Karpas-422 (cell line): ENCODE measurements at regions not wholly inside any gene's neighbourhood (a gene's known extent, or its start where the extent isn't known, plus 50 kb on each side); places are given as distances from the start of the nearest gene placed in this dataset.

ENCODE experiments used
- DNase-seq: peaks from one replicate; pipeline ENCODE4 v3.0.0-alpha.2; 2015
- H2AFZ ChIP-seq: fragments of 200-600 bp; sonication (generic); 2 replicates; pipeline ENCODE4 v1.6.1; 2014; ENCODE audit warnings: antibody characterized with exemption, low read length, mixed read lengths
- H3K27ac ChIP-seq: fragments of 200-600 bp; sonication (generic); 2 replicates; pipeline ENCODE4 v1.5.1; 2014; ENCODE audit warnings: mild to moderate bottlenecking, low read length, moderate library complexity
- H3K27me3 ChIP-seq: fragments of 200-600 bp; sonication (generic); 2 replicates; pipeline ENCODE4 v1.6.1; 2014; ENCODE audit warnings: low read length, mixed read lengths
- H3K36me3 ChIP-seq: fragments of 200-600 bp; sonication (generic); 2 replicates; pipeline ENCODE4 v1.6.1; 2014; ENCODE audit warnings: low read length, mixed read lengths; ENCODE audit not compliant: insufficient read depth
- H3K4me1 ChIP-seq: fragments of 200-600 bp; sonication (generic); 2 replicates; pipeline ENCODE4 v1.6.1; 2014; ENCODE audit warnings: mild to moderate bottlenecking, low read length, mixed read lengths
- H3K4me2 ChIP-seq: fragments of 200-600 bp; sonication (generic); 2 replicates; pipeline ENCODE4 v1.6.1; 2014; ENCODE audit warnings: low read length, low read depth, mild to moderate bottlenecking; ENCODE audit not compliant: poor library complexity, severe bottlenecking
- H3K4me3 ChIP-seq: fragments of 200-600 bp; sonication (generic); 2 replicates; pipeline ENCODE4 v1.5.1; 2014; ENCODE audit warnings: mild to moderate bottlenecking, antibody characterized with exemption, low read length, mixed read lengths
- H3K79me2 ChIP-seq: fragments of 200-600 bp; sonication (generic); 2 replicates; pipeline ENCODE4 v1.6.1; 2014; ENCODE audit warnings: mild to moderate bottlenecking, low read length, mixed read lengths
- H3K9ac ChIP-seq: fragments of 200-600 bp; sonication (generic); 2 replicates; pipeline ENCODE4 v1.6.0; 2014; ENCODE audit warnings: low read length
- H3K9me2 ChIP-seq: fragments of 200-600 bp; sonication (generic), shearing (Covaris generic); replicated peaks from 2 replicates; pipeline ENCODE4 v1.6.0; 2014; ENCODE audit warnings: mild to moderate bottlenecking, low read length, moderate library complexity; ENCODE audit not compliant: insufficient read depth
- H3K9me3 ChIP-seq: fragments of 300-700, 200-600 bp; sonication (generic); 2 replicates; pipeline ENCODE4 v1.6.1; 2014; ENCODE audit warnings: low read length, mixed read lengths
- H4K20me1 ChIP-seq: fragments of 200-600 bp; sonication (generic); 2 replicates; pipeline ENCODE4 v1.6.1; 2014; ENCODE audit warnings: mild to moderate bottlenecking, antibody characterized with exemption, low read length, low read depth; ENCODE audit not compliant: insufficient read depth

- Histone ChIP-seq H3K9me2 (no peaks in the 10 kb centered on the region), H4K20me1 (no peaks in the 10 kb centered on the region), H3K27ac (no peak overlapping the region), H3K9ac (no peak overlapping the region), H3K79me2 (no peaks in the 10 kb centered on the region), H3K4me2 (no peak overlapping the region), H2AFZ (no peak overlapping the region), H3K9me3 (no peaks in the 10 kb centered on the region), H3K4me1 (no peaks in the 10 kb centered on the region), H3K36me3 (no peaks in the 10 kb centered on the region), H3K4me3 (no peak overlapping the region), H3K27me3 (no peaks in the 10 kb centered on the region)
- DNase-seq, result no peak
These were observed 232.2 kb downstream of the C12orf50 start for GRCh38 chr12:87796961-87797516.

GRCh38 chr12:87795555-87795954 is 233.6 kb downstream of the C12orf50 start:
- Histone ChIP-seq H3K9me2 (no peaks in the 10 kb centered on the region), H3K4me3 (no peak overlapping the region), H3K9me3 (no peaks in the 10 kb centered on the region), H3K79me2 (no peaks in the 10 kb centered on the region), H3K9ac (no peak overlapping the region), H2AFZ (no peak overlapping the region), H3K36me3 (no peaks in the 10 kb centered on the region), H4K20me1 (no peaks in the 10 kb centered on the region), H3K27ac (no peak overlapping the region), H3K27me3 (no peaks in the 10 kb centered on the region), H3K4me2 (no peak overlapping the region), H3K4me1 (no peaks in the 10 kb centered on the region)
- DNase-seq, result no peak

- Histone ChIP-seq H3K4me1 (no peaks in the 10 kb centered on the region), H3K27ac (no peak overlapping the region), H3K9ac (no peak overlapping the region), H3K27me3 (no peaks in the 10 kb centered on the region), H4K20me1 (no peaks in the 10 kb centered on the region), H2AFZ (no peak overlapping the region), H3K4me2 (no peak overlapping the region), H3K79me2 (no peaks in the 10 kb centered on the region), H3K36me3 (no peaks in the 10 kb centered on the region), H3K9me3 (no peaks in the 10 kb centered on the region), H3K4me3 (no peak overlapping the region), H3K9me2 (no peaks in the 10 kb centered on the region)
- DNase-seq, result no peak
These were observed 234.3 kb downstream of the C12orf50 start for GRCh38 chr12:87794854-87795253.

GRCh38 chr12:87793131-87793530 is 236.1 kb downstream of the C12orf50 start:
- Histone ChIP-seq H3K4me1 (no peaks in the 10 kb centered on the region), H3K79me2 (no peaks in the 10 kb centered on the region), H3K9me3 (no peaks in the 10 kb centered on the region), H3K27ac (no peak overlapping the region), H3K9ac (no peak overlapping the region), H3K36me3 (no peaks in the 10 kb centered on the region), H3K4me3 (no peak overlapping the region), H2AFZ (no peak overlapping the region), H3K27me3 (no peaks in the 10 kb centered on the region), H3K9me2 (no peaks in the 10 kb centered on the region), H3K4me2 (no peak overlapping the region), H4K20me1 (no peaks in the 10 kb centered on the region)
- DNase-seq, result no peak

- Histone ChIP-seq H3K36me3 (no peaks in the 10 kb centered on the region), H3K9me3 (no peaks in the 10 kb centered on the region), H3K27ac (no peak overlapping the region), H3K79me2 (no peaks in the 10 kb centered on the region), H3K27me3 (no peaks in the 10 kb centered on the region), H3K9ac (no peak overlapping the region), H4K20me1 (no peaks in the 10 kb centered on the region), H3K9me2 (no peaks in the 10 kb centered on the region), H3K4me2 (no peak overlapping the region), H3K4me1 (no peaks in the 10 kb centered on the region), H2AFZ (no peak overlapping the region), H3K4me3 (no peak overlapping the region)
- no peak for DNase-seq
These were observed 244.9 kb downstream of the C12orf50 start for GRCh38 chr12:87784350-87784749.

GRCh38 chr12:87783467-87783866 is 245.7 kb downstream of the C12orf50 start:
- Histone ChIP-seq H3K9me3 (no peaks in the 10 kb centered on the region), H3K79me2 (no peaks in the 10 kb centered on the region), H3K4me1 (no peaks in the 10 kb centered on the region), H3K27me3 (no peaks in the 10 kb centered on the region), H3K9me2 (no peaks in the 10 kb centered on the region), H3K27ac (no peak overlapping the region), H4K20me1 (no peaks in the 10 kb centered on the region), H3K4me3 (no peak overlapping the region), H3K9ac (no peak overlapping the region), H3K36me3 (no peaks in the 10 kb centered on the region), H3K4me2 (no peak overlapping the region), H2AFZ (no peak overlapping the region)
- no peak for DNase-seq

- H3K9me3 ChIP-seq, result no peaks in the 10 kb centered on the region
- no peaks in the 10 kb centered on the region for H3K9me2 ChIP-seq
- no peak for DNase-seq
- H3K27me3 ChIP-seq, result no peaks in the 10 kb centered on the region
- H3K4me1 ChIP-seq, result no peaks in the 10 kb centered on the region
- H4K20me1 ChIP-seq, result no peaks in the 10 kb centered on the region
- no peak overlapping the region for H3K4me3 ChIP-seq
- H2AFZ ChIP-seq, result no peak overlapping the region
- H3K4me2 ChIP-seq, result no peak overlapping the region
- H3K79me2 ChIP-seq, result no peaks in the 10 kb centered on the region
- no peak overlapping the region for H3K27ac ChIP-seq
- H3K36me3 ChIP-seq, result no peaks in the 10 kb centered on the region
- no peak overlapping the region for H3K9ac ChIP-seq
These were observed 246.4 kb downstream of the C12orf50 start for GRCh38 chr12:87782838-87783237.

- H3K27ac ChIP-seq, result no peak overlapping the region
- H4K20me1 ChIP-seq, result no peaks in the 10 kb centered on the region
- H3K9ac ChIP-seq, result no peak overlapping the region
- H3K9me3 ChIP-seq, result no peaks in the 10 kb centered on the region
- H3K9me2 ChIP-seq, result no peaks in the 10 kb centered on the region
- no peak overlapping the region for H3K4me3 ChIP-seq
- no peaks in the 10 kb centered on the region for H3K4me1 ChIP-seq
- no peaks in the 10 kb centered on the region for H3K36me3 ChIP-seq
- no peaks in the 10 kb centered on the region for H3K79me2 ChIP-seq
- H2AFZ ChIP-seq, result no peak overlapping the region
- DNase-seq, result no peak
- no peak overlapping the region for H3K4me2 ChIP-seq
- no peaks in the 10 kb centered on the region for H3K27me3 ChIP-seq
These were observed 249.2 kb downstream of the C12orf50 start for GRCh38 chr12:87779858-87780498.
